GM12873 (cell line): ENCODE measurements at regions not wholly inside any gene's neighbourhood (a gene's known extent, or its start where the extent isn't known, plus 50 kb on each side); places are given as distances from the start of the nearest gene placed in this dataset.

Experiments
- TF ChIP-seq, protein P1 (sequence below): IDR thresholded peaks from 2 replicates; pipeline ENCODE4 v1.5.1; 2012; ENCODE audit warnings: low read depth, mild to moderate bottlenecking, moderate library complexity, low read length, control low read depth; ENCODE audit not compliant: insufficient read depth; ENCODE audit errors: missing control alignments

DNA sequence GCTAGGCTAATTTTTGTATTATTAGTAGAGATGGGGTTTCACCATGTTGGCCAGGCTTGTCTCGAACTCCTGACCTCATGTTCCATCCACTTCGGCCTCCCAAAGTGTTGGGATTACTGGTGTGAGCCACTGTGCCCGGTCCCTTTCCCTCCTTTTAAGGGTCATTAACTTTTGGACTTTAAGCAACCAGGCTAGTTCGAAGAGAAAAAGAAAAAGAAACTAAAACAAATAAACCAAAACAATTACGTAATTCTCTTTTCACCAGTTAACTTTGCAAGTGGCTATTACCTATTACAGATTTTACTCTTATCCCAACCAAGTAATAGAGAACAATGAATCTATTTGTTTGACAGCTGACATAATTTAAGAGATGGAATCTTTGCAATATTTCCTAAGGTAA lies 72.8 kb upstream of the SEMA3C start:
- TF ChIP-seq, protein P1, sequence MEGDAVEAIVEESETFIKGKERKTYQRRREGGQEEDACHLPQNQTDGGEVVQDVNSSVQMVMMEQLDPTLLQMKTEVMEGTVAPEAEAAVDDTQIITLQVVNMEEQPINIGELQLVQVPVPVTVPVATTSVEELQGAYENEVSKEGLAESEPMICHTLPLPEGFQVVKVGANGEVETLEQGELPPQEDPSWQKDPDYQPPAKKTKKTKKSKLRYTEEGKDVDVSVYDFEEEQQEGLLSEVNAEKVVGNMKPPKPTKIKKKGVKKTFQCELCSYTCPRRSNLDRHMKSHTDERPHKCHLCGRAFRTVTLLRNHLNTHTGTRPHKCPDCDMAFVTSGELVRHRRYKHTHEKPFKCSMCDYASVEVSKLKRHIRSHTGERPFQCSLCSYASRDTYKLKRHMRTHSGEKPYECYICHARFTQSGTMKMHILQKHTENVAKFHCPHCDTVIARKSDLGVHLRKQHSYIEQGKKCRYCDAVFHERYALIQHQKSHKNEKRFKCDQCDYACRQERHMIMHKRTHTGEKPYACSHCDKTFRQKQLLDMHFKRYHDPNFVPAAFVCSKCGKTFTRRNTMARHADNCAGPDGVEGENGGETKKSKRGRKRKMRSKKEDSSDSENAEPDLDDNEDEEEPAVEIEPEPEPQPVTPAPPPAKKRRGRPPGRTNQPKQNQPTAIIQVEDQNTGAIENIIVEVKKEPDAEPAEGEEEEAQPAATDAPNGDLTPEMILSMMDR = no peak

- TF ChIP-seq, protein P1 = no peak
Measured at GRCh38 chr7:80984619-80985018, 65.8 kb upstream of the SEMA3C start.

DNA sequence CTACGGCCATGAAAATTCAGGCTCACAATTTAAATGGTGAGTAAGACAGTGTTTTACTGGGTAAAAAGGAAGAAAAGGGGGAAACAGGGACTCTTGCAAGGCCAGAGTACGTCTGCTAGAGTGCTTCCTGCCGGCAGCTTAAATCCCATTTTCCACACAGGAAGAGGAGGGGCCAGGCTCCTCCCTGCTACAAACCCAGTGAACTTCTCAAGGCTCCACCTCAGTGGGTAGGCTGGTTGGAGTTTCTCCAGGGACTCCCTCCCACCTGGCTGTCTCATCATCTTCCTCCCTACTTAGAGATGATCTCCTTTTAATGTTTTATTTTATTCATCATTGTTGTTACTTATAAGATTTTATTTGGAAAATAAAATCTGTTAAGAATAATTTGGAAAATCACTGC lies 62.6 kb upstream of the SEMA3C start:
- TF ChIP-seq, protein P1 = no peak

DNA sequence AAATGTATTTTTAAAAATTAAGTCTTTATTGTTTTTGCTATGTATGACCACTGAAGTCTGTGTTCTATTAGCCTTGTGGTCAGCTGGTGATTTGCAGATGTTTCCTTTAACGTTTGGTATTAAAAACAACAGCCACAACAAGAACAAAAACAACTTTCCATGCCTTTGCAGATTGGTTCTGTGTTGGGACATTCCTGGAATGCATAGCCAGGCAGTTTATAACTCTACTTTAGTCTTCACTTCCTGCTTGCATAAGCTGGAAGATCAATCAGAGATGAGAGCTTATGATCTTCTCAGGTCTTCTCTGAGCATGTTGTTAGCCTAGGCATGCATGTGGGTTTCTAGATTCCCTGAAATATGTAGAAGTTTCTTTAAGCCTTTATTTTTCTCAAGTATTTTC lies 58.9 kb upstream of the SEMA3C start:
- TF ChIP-seq, protein P1 = no peak

GRCh38 chr7:80974396-80975358 lies 55.8 kb upstream of the SEMA3C start:
- TF ChIP-seq, protein P1 = no peak

GRCh38 chr7:80971225-80971624 lies 52.4 kb upstream of the SEMA3C start:
- TF ChIP-seq, protein P1 = no peak
